K562 (cell line): ENCODE measurements at regions not wholly inside any gene's neighbourhood (a gene's known extent, or its start where the extent isn't known, plus 50 kb on each side); places are given as distances from the start of the nearest gene placed in this dataset.

Source experiments
- CREM ChIP-seq: IDR thresholded peaks from 2 replicates; pipeline ENCODE4 v1.6.1; 2014; ENCODE audit warnings: antibody characterized with exemption, low read depth
- EZH2 ChIP-seq: IDR thresholded peaks from 2 replicates; pipeline ENCODE4 v1.6.1; 2012; ENCODE audit warnings: low read depth, mild to moderate bottlenecking, inconsistent platforms, low read length, borderline replicate concordance
- KLF6 ChIP-seq: fragments of 250-450 bp; sonication (Bioruptor Pico); IDR thresholded peaks from 2 replicates; pipeline ENCODE4 v1.4.0; 2020; ENCODE audit warnings: mild to moderate bottlenecking, moderate library complexity, borderline replicate concordance
- NRF1 ChIP-seq, 2 experiments: fragments of 450-650 bp; IDR thresholded peaks in 1 of 2; conservative IDR thresholded peaks in 1 of 2; 2 replicates each; pipeline ENCODE4 v1.6.1; 2014; ENCODE audit warnings: mild to moderate bottlenecking in 2 of 2
- PCBP2 ChIP-seq: fragments of 200-400 bp; formaldehyde crosslinking; IDR thresholded peaks from 2 replicates; pipeline ENCODE4 v1.6.1; 2018; ENCODE audit warnings: low read length, low read depth, mild to moderate bottlenecking, moderate library complexity; ENCODE audit not compliant: poor library complexity, severe bottlenecking
- PHF8 ChIP-seq: fragments of 200-600 bp; sonication (generic); IDR thresholded peaks from 2 replicates; pipeline ENCODE4 v1.6.1; 2012; ENCODE audit warnings: mixed run types, mild to moderate bottlenecking, inconsistent platforms, low read length, moderate library complexity, borderline replicate concordance
- POLR2A ChIP-seq: fragments of 450-650 bp; conservative IDR thresholded peaks from 2 replicates; pipeline ENCODE4 v1.6.1; 2016
- SMAD1 ChIP-seq: fragments of 150-350 bp; IDR thresholded peaks from 2 replicates; pipeline ENCODE4 v1.6.1; 2014; ENCODE audit warnings: low read length, low read depth; ENCODE audit not compliant: partially characterized antibody
- TAF7 ChIP-seq: fragments of 450-650 bp; IDR thresholded peaks from 2 replicates; pipeline ENCODE4 v1.6.1; 2016; ENCODE audit warnings: missing genetic modification characterization, missing compliant biosample characterization
- TF ChIP-seq, protein P1 (sequence below): sonication (generic); formaldehyde crosslinking; IDR thresholded peaks from 2 replicates; pipeline ENCODE4 v1.8.0; 2022; ENCODE audit warnings: mild to moderate bottlenecking, missing genetic modification reagents
- TF ChIP-seq, protein P2 (sequence below), 3 experiments: IDR thresholded peaks in 2 of 3; conservative IDR thresholded peaks in 1 of 3; 2 replicates each; pipeline ENCODE4 v1.5.1; 2011 to 2012; ENCODE audit warnings: low read length in 3 of 3, mild to moderate bottlenecking in 3 of 3, control low read depth in 2 of 3, improper control_type of control experiment in 1 of 3, inconsistent platforms in 1 of 3, low read depth in 1 of 3, mixed read lengths in 1 of 3, moderate library complexity in 1 of 3; ENCODE audit not compliant: insufficient read depth in 2 of 3
- TF ChIP-seq, protein P3 (sequence below): IDR thresholded peaks from 2 replicates; pipeline ENCODE4 v1.6.1; 2011; ENCODE audit not compliant: insufficient read length; ENCODE audit errors: extremely low read depth
- TF ChIP-seq, protein P4 (sequence below): sonication (generic); formaldehyde crosslinking; IDR thresholded peaks from 2 replicates; pipeline ENCODE4 v1.8.0; 2022; ENCODE audit warnings: mild to moderate bottlenecking, missing genetic modification reagents, borderline replicate concordance

DNA sequence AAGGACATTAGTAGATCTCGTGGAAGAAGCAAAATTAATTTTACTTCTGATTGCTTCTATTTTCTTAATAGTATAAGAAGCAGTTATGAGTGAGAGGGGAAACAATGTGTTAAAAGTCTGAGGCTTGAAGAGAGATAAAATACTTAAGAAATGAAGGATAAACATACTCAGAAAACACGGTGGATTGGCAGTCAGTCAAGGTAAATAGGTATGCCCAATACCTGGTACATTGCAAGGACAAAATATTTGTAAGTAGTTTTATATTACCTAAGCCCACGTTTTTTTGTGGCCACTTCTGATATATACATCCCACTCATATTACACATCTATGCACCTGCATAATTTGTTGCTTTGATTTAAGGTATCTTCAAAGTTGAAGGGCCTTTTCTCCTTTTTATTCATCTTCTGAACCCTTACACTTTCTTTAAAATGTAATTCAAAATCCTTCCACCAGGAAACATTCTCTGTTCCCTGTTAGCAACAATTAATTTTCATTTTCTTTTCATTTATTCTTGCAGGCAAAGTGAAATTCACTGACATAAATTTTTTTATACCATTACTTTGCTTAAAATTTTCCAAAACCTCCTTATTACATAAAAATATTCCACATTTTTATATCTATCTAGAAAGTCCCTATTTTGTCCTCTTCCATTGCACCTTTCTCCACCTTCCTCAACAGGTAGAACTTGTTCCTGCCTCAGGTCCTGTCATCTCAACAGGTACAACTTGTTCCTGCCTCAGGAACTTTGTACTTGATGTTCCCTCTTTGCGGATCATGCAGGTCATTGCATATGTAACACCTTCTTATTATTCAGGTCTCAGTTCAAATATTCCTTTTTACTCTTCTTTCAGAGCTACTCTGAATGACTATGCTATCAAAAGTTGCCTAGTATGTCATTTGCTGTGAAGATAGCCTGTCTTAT lies 755.7 kb upstream of the ALCAM start:
- TF ChIP-seq, protein P1, sequence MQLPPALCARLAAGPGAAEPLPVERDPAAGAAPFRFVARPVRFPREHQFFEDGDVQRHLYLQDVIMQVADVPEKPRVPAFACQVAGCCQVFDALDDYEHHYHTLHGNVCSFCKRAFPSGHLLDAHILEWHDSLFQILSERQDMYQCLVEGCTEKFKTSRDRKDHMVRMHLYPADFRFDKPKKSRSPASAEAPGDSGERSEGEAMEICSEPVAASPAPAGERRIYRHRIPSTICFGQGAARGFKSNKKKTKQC = no peak
- TF ChIP-seq, protein P2, sequence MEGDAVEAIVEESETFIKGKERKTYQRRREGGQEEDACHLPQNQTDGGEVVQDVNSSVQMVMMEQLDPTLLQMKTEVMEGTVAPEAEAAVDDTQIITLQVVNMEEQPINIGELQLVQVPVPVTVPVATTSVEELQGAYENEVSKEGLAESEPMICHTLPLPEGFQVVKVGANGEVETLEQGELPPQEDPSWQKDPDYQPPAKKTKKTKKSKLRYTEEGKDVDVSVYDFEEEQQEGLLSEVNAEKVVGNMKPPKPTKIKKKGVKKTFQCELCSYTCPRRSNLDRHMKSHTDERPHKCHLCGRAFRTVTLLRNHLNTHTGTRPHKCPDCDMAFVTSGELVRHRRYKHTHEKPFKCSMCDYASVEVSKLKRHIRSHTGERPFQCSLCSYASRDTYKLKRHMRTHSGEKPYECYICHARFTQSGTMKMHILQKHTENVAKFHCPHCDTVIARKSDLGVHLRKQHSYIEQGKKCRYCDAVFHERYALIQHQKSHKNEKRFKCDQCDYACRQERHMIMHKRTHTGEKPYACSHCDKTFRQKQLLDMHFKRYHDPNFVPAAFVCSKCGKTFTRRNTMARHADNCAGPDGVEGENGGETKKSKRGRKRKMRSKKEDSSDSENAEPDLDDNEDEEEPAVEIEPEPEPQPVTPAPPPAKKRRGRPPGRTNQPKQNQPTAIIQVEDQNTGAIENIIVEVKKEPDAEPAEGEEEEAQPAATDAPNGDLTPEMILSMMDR (IDR thresholded peaks at IDR 0.05 in 2 of 3, conservative IDR thresholded peaks at IDR 0.05 in 1 of 3; ENCODE audit: insufficient read depth in 2 of 3, low read depth in 1 of 3, low read length in 3 of 3) = no peak
- TF ChIP-seq, protein P3, sequence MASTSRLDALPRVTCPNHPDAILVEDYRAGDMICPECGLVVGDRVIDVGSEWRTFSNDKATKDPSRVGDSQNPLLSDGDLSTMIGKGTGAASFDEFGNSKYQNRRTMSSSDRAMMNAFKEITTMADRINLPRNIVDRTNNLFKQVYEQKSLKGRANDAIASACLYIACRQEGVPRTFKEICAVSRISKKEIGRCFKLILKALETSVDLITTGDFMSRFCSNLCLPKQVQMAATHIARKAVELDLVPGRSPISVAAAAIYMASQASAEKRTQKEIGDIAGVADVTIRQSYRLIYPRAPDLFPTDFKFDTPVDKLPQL = no peak
- TF ChIP-seq CREM (no peak), POLR2A (no peak), SMAD1 (no peak), PHF8 (no peak), NRF1 (conservative IDR thresholded peaks at IDR 0.05 in 1 of 2, IDR thresholded peaks at IDR 0.05 in 1 of 2) (no peak), TAF7 (no peak), PCBP2 (no peak), EZH2 (no peak), KLF6 (no peak)
- TF ChIP-seq, protein P4, sequence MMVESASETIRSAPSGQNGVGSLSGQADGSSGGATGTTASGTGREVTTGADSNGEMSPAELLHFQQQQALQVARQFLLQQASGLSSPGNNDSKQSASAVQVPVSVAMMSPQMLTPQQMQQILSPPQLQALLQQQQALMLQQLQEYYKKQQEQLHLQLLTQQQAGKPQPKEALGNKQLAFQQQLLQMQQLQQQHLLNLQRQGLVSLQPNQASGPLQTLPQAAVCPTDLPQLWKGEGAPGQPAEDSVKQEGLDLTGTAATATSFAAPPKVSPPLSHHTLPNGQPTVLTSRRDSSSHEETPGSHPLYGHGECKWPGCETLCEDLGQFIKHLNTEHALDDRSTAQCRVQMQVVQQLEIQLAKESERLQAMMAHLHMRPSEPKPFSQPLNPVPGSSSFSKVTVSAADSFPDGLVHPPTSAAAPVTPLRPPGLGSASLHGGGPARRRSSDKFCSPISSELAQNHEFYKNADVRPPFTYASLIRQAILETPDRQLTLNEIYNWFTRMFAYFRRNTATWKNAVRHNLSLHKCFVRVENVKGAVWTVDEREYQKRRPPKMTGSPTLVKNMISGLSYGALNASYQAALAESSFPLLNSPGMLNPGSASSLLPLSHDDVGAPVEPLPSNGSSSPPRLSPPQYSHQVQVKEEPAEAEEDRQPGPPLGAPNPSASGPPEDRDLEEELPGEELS = no peak
